ENCODE measurements at regions not wholly inside any gene's neighbourhood (a gene's known extent, or its start where the extent isn't known, plus 50 kb on each side); places are given as distances from the start of the nearest gene placed in this dataset.
"Not testable (repeated sequence)": the region's sequence is repeated elsewhere in the genome, so short reads cannot be mapped to it uniquely, and the experiment has no call there.

DNA sequence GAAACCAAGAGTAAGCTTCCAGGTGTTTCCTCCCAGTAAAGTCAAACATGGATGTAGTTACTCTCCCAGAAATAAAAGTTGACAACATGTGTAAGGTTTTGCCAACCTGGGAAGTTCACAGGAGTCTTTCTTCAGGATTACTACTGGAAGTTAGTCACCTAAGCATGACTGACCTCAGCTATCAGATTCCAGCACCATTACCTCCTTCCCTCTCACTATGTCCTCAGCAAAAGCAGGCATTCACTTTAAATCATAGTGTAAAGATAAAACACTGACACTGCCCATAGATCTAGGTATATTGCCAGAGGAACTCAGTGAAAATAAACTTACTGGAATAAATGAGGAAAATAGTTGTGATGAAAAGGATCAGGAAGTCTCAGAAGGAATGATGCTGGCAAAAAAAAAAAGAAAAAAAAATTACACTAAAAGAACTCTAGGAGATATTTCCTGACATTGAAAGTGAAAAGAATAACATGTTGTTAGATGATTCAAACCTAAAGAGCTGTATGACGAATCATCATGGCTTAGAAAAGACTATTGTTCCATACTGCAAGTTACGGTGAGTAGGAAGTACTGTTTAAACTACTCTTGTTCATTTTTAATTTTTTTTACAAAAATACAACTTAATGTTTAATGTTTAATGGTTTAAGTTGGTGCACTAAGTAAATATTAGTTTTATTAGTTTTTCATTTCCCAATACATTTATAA lies 484.5 kb upstream of the ZNF804A start:
- no peak for DNase-seq

- DNase-seq = no peak
These were observed 483.9 kb upstream of the ZNF804A start for GRCh38 chr2:184114439-184114838.

- DNase-seq = no peak
These were observed 478.1 kb upstream of the ZNF804A start for GRCh38 chr2:184119989-184120800.

DNA sequence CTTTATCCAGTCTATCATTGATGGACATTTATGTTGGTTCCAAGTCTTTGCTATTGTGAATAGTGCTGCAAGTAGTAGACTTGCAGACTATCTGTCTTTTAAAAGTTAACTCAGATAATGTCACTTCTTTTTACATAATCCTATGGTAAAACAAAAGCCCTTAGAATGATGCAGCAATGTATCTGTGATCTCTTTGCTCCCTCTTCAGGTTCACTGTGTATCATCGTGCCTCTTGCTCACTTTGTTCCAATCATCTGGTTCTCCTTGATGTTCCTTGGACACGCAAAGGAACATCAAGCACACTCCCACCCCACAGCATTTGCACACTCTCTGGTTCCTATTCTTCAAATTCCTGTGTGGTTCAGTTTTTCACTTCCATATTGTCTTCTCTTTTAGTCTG lies 472.5 kb upstream of the ZNF804A start:
- no peak for DNase-seq

DNA sequence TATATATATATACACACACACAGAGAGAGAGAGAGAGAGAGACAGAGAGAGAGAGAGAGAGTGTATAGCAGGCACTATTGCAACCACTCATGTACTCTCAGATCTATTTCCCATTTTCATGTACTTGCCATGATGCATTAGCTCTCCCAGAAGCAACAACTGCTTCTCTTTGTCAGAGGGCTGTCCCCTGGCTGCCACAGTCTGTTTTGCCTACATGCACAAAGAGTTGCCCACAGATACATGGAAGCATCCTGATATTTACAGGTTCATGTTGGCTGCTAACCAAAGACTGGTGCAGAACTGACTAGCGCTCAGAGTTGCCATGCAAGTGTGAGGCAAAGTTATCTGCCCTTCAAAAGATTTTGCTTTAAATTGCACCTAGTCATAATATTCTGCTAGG lies 469.3 kb upstream of the ZNF804A start:
- no peak for DNase-seq

DNA sequence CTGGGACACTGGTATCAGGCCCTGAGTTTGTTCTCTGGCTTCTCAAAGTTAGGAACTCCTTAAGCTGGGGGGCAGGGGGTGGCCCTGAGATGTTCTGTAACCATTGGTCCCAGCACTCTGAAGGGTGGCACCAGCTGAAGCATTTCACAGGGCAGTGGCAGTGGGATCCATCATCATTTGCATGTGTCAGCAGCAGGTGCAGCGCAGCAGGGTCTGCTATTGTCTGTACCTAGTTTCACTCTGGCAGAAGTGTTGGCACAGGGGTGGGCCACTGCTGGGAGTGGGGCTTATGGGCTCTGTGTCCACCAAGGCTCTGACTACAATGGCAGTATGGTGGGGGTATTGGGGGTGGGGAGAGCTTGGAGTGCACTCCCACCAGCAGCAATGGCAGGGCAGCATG lies 460.4 kb upstream of the ZNF804A start:
- no peak for DNase-seq

DNA sequence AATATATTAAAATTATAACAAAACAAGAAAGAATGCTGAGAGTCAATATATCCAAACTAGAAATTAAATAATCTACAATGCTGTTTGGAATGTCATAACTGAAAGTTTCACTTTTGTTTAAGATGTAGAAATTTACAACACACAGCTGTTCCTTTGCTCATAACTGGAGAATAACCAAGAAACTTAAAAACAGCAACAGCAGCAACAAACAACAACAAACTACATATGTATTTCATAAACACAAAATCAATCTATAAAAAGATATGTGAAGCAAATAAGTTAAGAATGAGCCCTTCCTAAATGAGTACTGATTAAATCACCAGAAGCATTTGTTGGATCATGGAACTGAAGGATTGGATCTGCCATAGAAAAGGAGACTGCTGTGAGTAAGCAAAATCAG lies 456.5 kb upstream of the ZNF804A start:
- no peak for DNase-seq

GRCh38 chr2:184154438-184154837 lies 443.9 kb upstream of the ZNF804A start:
- DNase-seq = no peak

- DNase-seq = no peak
These were observed 442.5 kb upstream of the ZNF804A start for GRCh38 chr2:184155791-184156190.

DNA sequence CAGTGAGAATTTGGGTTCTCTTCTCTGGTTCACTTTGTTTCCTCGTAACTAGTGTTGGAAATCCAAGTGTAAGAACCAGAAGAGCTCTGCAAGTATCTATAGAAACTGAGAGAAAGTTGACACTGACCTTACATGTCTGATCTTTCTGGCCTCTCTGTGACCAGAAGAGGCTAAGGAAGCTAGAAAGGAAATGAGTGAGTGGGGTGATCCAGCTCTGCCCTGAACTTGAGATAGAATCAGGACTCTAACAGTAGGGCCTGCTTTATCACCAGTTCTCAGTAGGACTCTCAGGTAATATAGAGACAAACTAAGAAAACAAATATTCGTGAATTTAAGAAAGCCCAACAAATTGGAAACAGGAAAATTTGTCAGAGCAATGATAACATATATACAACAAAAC lies 441.2 kb upstream of the ZNF804A start:
- no peak for DNase-seq

GRCh38 chr2:184162426-184162825 lies 435.9 kb upstream of the ZNF804A start:
- DNase-seq = no peak

- DNase-seq = not testable (repeated sequence)
These were observed 429.5 kb upstream of the ZNF804A start for GRCh38 chr2:184168823-184169222.

DNA sequence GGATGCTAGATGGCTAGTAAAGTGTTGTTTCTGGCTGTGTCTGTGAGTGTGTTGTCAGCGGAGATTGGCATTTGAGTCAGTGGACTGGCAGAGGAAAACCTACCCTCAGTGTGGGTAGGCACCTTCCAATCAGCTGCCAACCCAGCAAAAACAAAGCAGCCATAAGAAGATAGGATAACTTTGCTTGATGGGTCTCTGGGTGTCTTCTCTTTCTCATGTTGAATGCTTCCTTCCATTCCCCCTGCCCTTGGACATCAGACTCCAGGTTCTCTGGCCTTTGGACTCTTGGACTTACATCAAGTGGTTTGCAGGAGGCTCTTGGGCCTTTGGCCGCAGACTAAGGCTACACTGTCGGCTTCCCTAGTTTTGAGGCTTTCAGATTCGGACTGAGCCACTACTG lies 429.0 kb upstream of the ZNF804A start:
- no peak for DNase-seq

DNA sequence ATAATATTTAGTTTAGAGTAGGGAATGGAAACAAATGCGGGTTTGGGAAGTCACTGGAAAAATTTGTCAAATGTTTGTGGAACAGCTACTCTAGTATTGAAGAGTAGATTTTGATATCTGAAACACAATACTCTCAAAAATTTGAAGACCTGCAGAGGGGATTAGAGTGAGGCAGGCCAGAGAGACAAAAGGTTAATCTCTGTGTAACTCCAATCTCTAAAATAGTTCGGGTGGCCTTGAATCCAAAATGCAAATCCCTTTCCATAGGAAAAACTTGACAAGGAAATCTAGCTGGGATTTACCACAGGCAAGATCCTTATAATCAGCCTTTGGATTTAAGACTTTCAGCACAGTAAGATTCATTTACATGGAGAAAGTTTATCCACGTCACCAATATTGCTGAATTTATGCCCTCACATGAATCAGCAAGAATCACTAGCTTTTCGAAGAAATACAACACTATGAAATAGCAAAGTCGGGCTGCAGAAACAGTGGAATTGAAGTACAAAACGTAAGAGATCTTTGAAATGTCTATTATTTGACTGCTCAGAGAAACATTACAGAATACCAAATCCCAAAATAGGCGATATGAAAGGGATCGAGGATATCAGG lies 423.7 kb upstream of the ZNF804A start:
- DNase-seq = no peak

GRCh38 chr2:184178229-184178628 lies 420.1 kb upstream of the ZNF804A start:
- no peak for DNase-seq

DNA sequence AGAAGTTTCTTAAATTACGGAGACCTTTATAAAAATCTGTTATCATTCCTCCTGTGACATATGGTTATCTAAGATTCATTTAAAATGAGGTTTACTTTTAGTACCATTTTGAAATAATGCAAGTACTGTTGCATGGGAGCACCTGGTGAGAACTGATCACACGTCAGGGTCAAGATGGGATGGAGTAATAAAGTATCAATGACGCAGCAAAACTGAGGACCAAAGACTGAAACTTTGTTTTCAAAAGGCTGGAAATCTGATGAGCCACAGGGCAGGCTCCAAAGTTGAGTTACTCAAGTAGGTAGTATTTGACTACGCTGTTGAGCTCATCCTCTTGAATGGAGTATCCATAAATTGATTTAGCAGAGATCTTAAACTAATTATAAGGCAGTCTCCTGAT lies 411.9 kb upstream of the ZNF804A start:
- DNase-seq = no peak

- no peak for DNase-seq
These were observed 410.8 kb upstream of the ZNF804A start for GRCh38 chr2:184187421-184187971.

DNA sequence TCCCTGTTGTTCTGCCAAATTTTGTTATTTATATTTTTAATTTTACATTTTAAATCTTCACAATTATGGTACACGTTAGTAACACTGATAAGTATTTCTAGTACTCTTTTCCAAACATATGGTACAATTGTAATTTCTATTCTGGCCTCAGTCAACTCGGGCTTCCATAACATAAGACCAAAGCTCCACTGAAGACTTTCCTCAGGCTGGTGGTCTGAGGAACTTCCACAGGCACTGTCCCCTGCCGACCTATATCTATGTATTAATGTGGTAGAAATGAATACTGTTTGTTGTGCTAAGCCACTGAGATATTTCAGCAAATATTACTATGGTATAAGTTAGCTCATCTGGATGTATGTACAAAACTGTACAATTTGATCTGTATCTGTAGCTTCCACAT lies 407.6 kb upstream of the ZNF804A start:
- DNase-seq = no peak

- no peak for DNase-seq
These were observed 405.7 kb upstream of the ZNF804A start for GRCh38 chr2:184192649-184193048.

GRCh38 chr2:184197413-184197812 lies 400.9 kb upstream of the ZNF804A start:
- no peak for DNase-seq

DNA sequence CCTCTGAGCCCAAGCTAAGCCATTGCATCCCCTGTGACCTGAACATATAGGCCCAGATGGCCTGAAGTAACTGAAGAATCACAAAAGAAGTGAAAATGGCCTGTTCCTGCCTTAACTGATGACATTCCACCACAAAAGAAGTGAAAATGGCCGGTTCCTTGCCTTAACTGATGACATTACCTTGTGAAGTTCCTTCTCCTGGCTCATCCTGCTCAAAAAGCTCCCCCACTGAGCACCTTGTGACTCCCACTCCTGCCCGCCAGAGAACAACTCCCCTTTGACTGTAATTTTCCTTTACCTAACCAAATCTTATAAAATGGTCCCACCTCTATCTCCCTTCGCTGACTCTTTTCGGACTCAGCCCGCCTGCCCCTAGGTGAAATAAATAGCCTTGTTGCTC lies 399.5 kb upstream of the ZNF804A start:
- DNase-seq = not testable (repeated sequence)

GRCh38 chr2:184199274-184199673 lies 399.1 kb upstream of the ZNF804A start:
- DNase-seq = no peak

DNA sequence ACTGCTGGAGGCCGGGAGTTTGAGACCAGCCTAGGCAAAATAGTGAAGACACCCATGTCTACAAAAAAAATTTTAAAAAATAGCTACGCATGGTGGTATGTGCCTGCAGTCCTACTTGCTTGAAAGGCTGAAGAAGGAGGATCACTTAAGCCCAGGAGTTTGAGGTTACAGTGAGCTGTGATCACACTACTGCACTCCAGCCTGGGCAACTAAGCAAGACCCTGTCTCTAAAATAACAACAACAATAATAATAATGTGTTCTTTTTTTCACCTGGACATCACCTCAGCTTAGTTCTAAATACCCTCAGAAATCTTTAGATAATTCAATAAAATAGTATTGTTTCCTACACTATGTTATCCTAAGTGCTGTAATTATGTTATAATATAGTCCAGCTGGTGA lies 397.1 kb upstream of the ZNF804A start:
- no peak for DNase-seq

All from muscle of arm (tissue), 1 donor.